Thymus (tissue), 11 donors: ENCODE measurements at regions not wholly inside any gene's neighbourhood (a gene's known extent, or its start where the extent isn't known, plus 50 kb on each side); places are given as distances from the start of the nearest gene placed in this dataset.
"Not testable (repeated sequence)": the region's sequence is repeated elsewhere in the genome, so short reads cannot be mapped to it uniquely, and the experiment has no call there.

Experiments used
- DNase-seq, 9 donors: peaks; one replicate each; pipeline ENCODE4 v3.0.0-alpha.2; 2013; ENCODE audit warnings: low spot score in 9 of 9, low read depth in 6 of 9, missing footprints in 1 of 9
- H3K27ac ChIP-seq, 2 donors: one replicate each; pipeline ENCODE4 v1.5.1; 2013; ENCODE audit warnings: control low read depth in 1 of 2, low read depth in 1 of 2, low read length in 1 of 2, mild to moderate bottlenecking in 1 of 2, moderate library complexity in 1 of 2
- H3K27me3 ChIP-seq, 2 donors: one replicate each; pipeline ENCODE4 v1.5.1; 2013; ENCODE audit warnings: low read length in 1 of 2; ENCODE audit not compliant: control insufficient read depth in 2 of 2, insufficient read depth in 1 of 2
- H3K36me3 ChIP-seq, 2 donors: one replicate each; pipeline ENCODE4 v1.5.1; 2013; ENCODE audit warnings: low read length in 1 of 2, mild to moderate bottlenecking in 1 of 2, moderate library complexity in 1 of 2; ENCODE audit not compliant: control insufficient read depth in 2 of 2, insufficient read depth in 2 of 2
- H3K4me1 ChIP-seq, 2 donors: one replicate each; pipeline ENCODE4 v1.5.1; 2013; ENCODE audit warnings: low read length in 2 of 2; ENCODE audit not compliant: control insufficient read depth in 2 of 2, insufficient read depth in 2 of 2
- H3K4me3 ChIP-seq, 2 donors: one replicate each; pipeline ENCODE4 v1.5.1; 2013; ENCODE audit warnings: low read length in 2 of 2, control low read depth in 1 of 2, mild to moderate bottlenecking in 1 of 2
- H3K9me3 ChIP-seq, 2 donors: one replicate each; pipeline ENCODE4 v1.5.1; 2013; ENCODE audit warnings: low read length in 1 of 2, mild to moderate bottlenecking in 1 of 2; ENCODE audit not compliant: control insufficient read depth in 2 of 2, insufficient read depth in 1 of 2
- WGBS: extraction: QIAGEN DNeasy Blood & Tissue Kit; methylation state at CpG from one replicate; pipeline ENCODE4 v1.1.7; 2013; 5-methylcytosine and 5-hydroxymethylcytosine counted together
- donor health status: healthy.

DNA sequence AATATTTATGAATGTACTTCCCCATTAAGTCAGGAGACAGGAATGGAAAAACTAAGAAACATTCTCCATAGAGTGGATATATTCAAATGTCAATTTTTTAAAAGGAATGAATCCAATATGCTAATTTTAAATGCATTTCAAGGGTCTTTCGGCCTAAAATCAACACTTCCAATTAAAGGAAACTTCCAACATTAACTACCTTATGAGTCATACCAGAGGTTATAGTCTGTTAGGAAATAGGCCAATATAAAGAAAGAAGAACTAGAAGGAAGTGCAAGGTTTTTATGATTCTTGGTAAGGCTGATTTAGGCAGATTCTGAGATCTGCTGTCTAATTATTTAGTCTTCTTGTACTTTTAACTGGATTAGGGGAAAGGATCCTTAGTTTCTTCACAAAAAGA is 260.1 kb upstream of the EDNRA start:
- DNase-seq, result no peak
- WGBS, result 94% methylated on average over 1 of the region's 1 CpG
- no peaks in the 10 kb centered on the region for H3K36me3 ChIP-seq
- no peak overlapping the region for H3K27ac ChIP-seq
- no peaks in the 10 kb centered on the region for H3K27me3 ChIP-seq
- no peaks in the 10 kb centered on the region for H3K9me3 ChIP-seq
- H3K4me1 ChIP-seq, result no peaks in the 10 kb centered on the region
- no peak overlapping the region for H3K4me3 ChIP-seq

DNA sequence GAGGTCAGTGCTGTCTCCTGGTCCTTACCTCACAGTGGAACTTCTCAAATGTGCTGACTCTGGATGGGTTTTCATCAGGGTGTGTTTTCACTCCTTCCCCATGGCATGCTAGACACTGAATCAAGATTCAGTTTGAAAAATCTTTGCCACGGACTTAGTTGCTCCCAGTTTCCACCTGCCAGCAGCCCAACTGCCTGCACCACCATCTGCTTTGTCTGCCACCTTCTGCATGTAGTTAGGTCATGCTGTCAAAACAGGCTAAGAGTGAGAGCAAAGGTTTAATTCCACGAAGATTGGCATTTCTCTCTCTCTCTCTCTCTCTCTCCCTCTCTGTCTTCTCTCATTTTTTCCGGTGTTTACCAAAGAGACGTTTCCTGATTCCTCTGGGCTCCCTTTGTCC is 258.0 kb upstream of the EDNRA start:
- 78% methylated on average over 4 of the region's 4 CpGs for WGBS
- DNase-seq, result no peak

DNA sequence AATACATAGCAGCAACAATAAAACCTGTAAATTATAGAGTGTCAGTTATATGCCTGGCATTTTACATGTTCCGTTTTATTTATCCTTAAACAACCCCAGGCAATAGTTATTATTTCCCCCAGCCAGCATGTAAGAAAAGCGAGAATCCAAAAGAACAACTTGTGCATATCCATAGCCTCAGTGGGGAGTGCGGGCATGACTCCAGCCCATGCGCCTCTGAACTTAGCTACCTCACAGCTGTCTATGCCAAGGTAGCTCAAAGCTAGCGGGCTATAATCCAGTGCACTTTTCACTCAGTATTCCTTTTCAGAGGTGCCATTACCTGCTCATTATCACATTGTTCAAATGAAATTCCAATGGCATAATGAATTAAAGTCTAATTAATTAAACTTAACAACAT is 257.3 kb upstream of the EDNRA start:
- Histone ChIP-seq H3K36me3 (no peaks in the 10 kb centered on the region), H3K4me1 (no peaks in the 10 kb centered on the region), H3K27me3 (no peaks in the 10 kb centered on the region), H3K27ac (no peak overlapping the region), H3K9me3 (no peaks in the 10 kb centered on the region), H3K4me3 (no peak overlapping the region)
- WGBS, result 95% methylated on average over 5 of the region's 5 CpGs
- DNase-seq, result no peak

More for the DNA sequence above, 258.0 kb upstream of the EDNRA start:
- Histone ChIP-seq H3K36me3 (no peaks in the 10 kb centered on the region), H3K9me3 (no peaks in the 10 kb centered on the region), H3K4me3 (no peak overlapping the region), H3K27me3 (no peaks in the 10 kb centered on the region), H3K4me1 (no peaks in the 10 kb centered on the region), H3K27ac (no peak overlapping the region)

DNA sequence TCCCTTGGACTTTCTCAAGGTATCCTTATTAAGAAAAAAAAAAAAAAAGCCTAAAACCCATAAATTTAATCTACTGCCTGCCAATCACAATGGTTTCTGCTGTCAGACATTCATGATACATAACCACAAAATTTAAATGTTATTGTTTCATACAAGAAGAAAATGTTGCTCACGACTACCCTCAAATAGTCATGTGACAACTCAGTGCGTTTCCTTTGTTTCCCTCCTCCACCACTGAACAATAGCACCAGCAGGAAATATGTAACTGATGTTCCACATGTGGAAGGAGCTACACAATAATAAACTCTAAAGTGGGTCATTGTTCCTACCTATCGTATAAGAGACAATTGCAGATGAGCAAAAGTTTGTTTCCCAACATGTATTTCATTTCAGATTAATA is 244.1 kb upstream of the EDNRA start:
- no peaks in the 10 kb centered on the region for H3K9me3 ChIP-seq
- no peaks in the 10 kb centered on the region for H3K36me3 ChIP-seq
- no peaks in the 10 kb centered on the region for H3K4me1 ChIP-seq
- H3K4me3 ChIP-seq, result no peak overlapping the region
- WGBS, result 41% methylated on average over 3 of the region's 3 CpGs
- no peaks in the 10 kb centered on the region for H3K27me3 ChIP-seq
- H3K27ac ChIP-seq, result no peak overlapping the region
- DNase-seq, result no peak

DNA sequence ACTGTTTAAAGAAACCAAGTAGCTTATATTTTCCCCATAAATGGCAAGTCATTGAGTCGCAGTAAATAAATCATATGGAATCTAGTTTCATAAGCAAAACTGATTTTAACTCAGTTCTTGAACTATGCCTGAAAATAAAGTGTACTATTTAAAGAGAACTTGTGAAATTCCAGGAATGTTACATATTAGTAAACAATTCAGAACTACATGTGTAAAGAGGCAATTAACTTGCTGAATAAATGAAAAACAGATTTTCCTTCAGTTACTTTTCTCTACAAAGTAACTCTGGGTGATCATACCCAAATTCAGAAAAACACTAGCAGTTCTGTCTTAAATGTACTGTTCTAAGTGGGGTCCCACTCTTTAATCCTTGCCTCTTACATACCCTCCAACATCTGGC is 236.1 kb upstream of the EDNRA start:
- Histone ChIP-seq H3K27me3 (no peaks in the 10 kb centered on the region), H3K4me1 (no peaks in the 10 kb centered on the region), H3K9me3 (no peaks in the 10 kb centered on the region), H3K4me3 (no peak overlapping the region), H3K36me3 (no peaks in the 10 kb centered on the region), H3K27ac (no peak overlapping the region)
- no peak for DNase-seq
- 0% methylated on average over 1 of the region's 1 CpG for WGBS

DNA sequence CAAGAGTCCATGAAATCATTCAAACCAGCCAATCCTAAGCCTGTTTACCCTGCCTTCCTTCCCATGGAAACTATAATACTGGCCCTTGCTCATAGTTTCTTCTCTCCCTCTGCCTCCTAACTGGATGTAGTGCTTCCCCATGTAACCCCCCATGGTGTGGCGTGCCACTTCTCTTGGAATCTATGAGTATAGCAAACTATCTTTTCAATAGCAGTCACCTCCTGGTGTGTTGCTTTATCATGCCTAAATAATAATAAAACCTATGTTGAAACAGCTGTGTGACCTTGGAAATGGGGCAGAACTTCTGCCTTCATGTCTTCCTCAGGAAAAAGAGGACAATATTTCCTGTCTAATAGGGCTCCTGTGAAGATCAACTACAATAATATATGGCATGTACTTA is 234.8 kb upstream of the EDNRA start:
- Histone ChIP-seq H3K4me3 (no peak overlapping the region), H3K27me3 (no peaks in the 10 kb centered on the region), H3K36me3 (no peaks in the 10 kb centered on the region), H3K9me3 (no peaks in the 10 kb centered on the region), H3K4me1 (no peaks in the 10 kb centered on the region), H3K27ac (no peak overlapping the region)
- DNase-seq, result no peak
- 100% methylated on average over 1 of the region's 1 CpG for WGBS

DNA sequence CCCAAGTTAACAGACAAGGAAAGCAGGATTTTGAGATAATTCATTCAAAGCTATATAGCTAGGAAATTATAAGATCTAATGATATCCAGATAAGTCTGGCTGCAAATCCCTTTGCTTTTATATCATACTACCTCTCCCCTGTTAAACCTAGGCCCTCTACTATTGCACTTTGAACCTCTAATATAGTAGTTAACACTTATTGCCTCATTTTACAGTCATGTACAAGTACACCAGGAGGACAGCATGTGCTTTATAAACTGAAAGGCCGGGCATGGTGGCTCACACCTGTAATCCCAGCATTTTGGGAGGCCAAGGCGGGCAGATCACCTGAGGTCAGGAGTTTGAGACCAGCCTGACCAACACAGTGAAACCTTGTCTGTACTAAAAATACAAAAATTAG is 234.4 kb upstream of the EDNRA start:
- not testable (repeated sequence) for H3K27me3 ChIP-seq, H3K9me3 ChIP-seq, H3K36me3 ChIP-seq, H3K4me1 ChIP-seq, DNase-seq, H3K4me3 ChIP-seq, H3K27ac ChIP-seq
- WGBS, result 91% methylated on average over 2 of the region's 2 CpGs

DNA sequence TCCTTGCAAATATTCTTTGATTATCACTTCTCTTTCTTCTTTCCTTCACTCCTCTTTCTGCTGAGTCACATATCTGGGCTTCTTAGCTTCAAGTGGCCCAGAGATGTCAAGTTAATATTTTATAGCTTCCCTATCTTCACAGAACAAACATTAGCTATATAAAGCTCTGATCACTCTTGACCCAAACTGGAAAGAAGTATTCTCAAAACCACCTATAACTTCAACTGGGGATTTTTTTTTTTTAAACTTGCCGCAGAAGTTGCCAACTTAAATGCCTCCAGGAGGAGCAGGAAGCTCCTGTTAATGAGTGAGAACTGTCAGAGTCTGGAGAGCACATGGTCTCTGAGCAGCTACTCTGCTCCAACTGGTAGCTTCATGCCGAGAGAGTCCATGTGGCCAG is 233.3 kb upstream of the EDNRA start:
- Histone ChIP-seq H3K4me3 (no peak overlapping the region), H3K4me1 (no peaks in the 10 kb centered on the region), H3K27ac (no peak overlapping the region), H3K27me3 (no peaks in the 10 kb centered on the region), H3K9me3 (no peaks in the 10 kb centered on the region), H3K36me3 (no peaks in the 10 kb centered on the region)
- 44% methylated on average over 2 of the region's 2 CpGs for WGBS
- DNase-seq, result no peak

DNA sequence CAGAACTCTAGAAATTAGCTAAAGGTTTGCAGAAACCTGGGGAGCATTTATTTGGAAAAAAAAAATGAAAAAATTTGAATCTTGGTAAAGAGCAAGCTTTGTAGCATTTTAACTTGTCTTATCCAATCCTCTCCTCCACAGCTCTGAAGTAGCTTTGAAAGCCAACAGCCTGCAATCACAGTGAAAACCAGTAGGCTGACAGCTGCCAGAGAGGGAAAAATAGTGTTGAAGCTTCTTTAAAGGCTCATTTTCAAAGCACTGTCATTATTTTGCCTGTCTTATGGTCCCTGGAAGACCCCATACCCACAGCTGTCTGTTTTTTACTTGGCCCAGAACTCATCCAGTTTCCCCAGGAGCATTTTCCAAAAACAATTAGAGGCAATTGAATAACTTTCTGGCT is 230.8 kb upstream of the EDNRA start:
- DNase-seq, result no peak
- H3K27me3 ChIP-seq, result no peaks in the 10 kb centered on the region
- no peak overlapping the region for H3K4me3 ChIP-seq
- no peak overlapping the region for H3K27ac ChIP-seq
- H3K36me3 ChIP-seq, result no peaks in the 10 kb centered on the region
- no peaks in the 10 kb centered on the region for H3K9me3 ChIP-seq
- no peaks in the 10 kb centered on the region for H3K4me1 ChIP-seq

DNA sequence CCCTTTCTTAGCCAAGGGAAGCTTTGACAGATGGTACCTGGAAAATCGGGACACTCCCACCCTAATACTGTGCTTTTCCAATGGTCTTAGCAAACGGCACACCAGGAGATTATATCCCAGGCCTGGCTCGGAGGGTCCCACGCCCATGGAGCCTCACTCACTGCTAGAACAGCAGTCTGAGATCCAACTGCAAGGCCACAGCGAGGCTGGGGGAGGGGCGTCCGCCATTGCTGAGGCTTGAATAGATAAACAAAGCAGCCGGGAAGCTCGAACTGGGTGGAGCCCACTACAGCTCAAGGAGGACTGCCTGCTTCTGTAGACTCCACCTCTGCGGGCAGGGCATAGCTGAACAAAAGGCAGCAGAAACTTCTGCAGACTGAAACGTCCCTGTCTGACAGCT is 225.6 kb upstream of the EDNRA start:
- H3K36me3 ChIP-seq, H3K27me3 ChIP-seq, H3K27ac ChIP-seq, H3K4me3 ChIP-seq, DNase-seq, H3K9me3 ChIP-seq, H3K4me1 ChIP-seq: not testable (repeated sequence)
- 92% methylated on average over 11 of the region's 11 CpGs for WGBS
